H1 (cell line): ENCODE measurements at regions not wholly inside any gene's neighbourhood (a gene's known extent, or its start where the extent isn't known, plus 50 kb on each side); places are given as distances from the start of the nearest gene placed in this dataset.

ENCODE experiments used
- CHD2 ChIP-seq: IDR thresholded peaks from 2 replicates; pipeline ENCODE4 v1.6.1; 2012; ENCODE audit warnings: low read length, improper control_type of control experiment
- JUN ChIP-seq: IDR thresholded peaks from 2 replicates; pipeline ENCODE4 v1.6.1; 2011; ENCODE audit warnings: low read depth, mild to moderate bottlenecking, improper control_type of control experiment, low read length
- JUND ChIP-seq: IDR thresholded peaks from 2 replicates; pipeline ENCODE4 v1.6.1; 2011; ENCODE audit warnings: mild to moderate bottlenecking, improper control_type of control experiment, low read length
- NRF1 ChIP-seq: IDR thresholded peaks from 2 replicates; pipeline ENCODE4 v1.6.1; 2011; ENCODE audit warnings: mild to moderate bottlenecking, low read depth, low read length, improper control_type of control experiment
- RBBP5 ChIP-seq: IDR thresholded peaks from 2 replicates; pipeline ENCODE4 v1.7.1; 2012; ENCODE audit warnings: low read depth, mild to moderate bottlenecking, inconsistent platforms, low read length, moderate library complexity, borderline replicate concordance
- SAP30 ChIP-seq: fragments of 300-600 bp; sonication (generic); IDR thresholded peaks from 2 replicates; pipeline ENCODE4 v1.7.1; 2012; ENCODE audit warnings: low read length, moderate library complexity, mild to moderate bottlenecking, inconsistent platforms; ENCODE audit not compliant: insufficient read depth, insufficient replicate concordance
- YY1 ChIP-seq: IDR thresholded peaks from 2 replicates; pipeline ENCODE4 v1.6.1; 2011; ENCODE audit warnings: low read depth, mild to moderate bottlenecking, low read length
- TF ChIP-seq, protein P1 (sequence below): fragments of 300-600 bp; sonication (generic); IDR thresholded peaks from 2 replicates; pipeline ENCODE4 v1.7.1; 2012; ENCODE audit warnings: low read length, moderate library complexity, mild to moderate bottlenecking, inconsistent platforms; ENCODE audit not compliant: insufficient replicate concordance
- TF ChIP-seq, protein P2 (sequence below), 3 experiments: IDR thresholded peaks; 1 replicate in 2 of 3; 2 replicates in 1 of 3; pipeline versions ENCODE4 v1.5.1 to v1.6.1; 2011; ENCODE audit warnings: low read length in 3 of 3, mild to moderate bottlenecking in 3 of 3, inconsistent platforms in 2 of 3, low read depth in 1 of 3, moderate library complexity in 1 of 3; ENCODE audit not compliant: insufficient read depth in 1 of 3; ENCODE audit errors: control extremely low read depth in 1 of 3

GRCh38 chr6:22150368-22151035, 146.3 kb downstream of the PRL start (continued):
- TF ChIP-seq, protein P1, sequence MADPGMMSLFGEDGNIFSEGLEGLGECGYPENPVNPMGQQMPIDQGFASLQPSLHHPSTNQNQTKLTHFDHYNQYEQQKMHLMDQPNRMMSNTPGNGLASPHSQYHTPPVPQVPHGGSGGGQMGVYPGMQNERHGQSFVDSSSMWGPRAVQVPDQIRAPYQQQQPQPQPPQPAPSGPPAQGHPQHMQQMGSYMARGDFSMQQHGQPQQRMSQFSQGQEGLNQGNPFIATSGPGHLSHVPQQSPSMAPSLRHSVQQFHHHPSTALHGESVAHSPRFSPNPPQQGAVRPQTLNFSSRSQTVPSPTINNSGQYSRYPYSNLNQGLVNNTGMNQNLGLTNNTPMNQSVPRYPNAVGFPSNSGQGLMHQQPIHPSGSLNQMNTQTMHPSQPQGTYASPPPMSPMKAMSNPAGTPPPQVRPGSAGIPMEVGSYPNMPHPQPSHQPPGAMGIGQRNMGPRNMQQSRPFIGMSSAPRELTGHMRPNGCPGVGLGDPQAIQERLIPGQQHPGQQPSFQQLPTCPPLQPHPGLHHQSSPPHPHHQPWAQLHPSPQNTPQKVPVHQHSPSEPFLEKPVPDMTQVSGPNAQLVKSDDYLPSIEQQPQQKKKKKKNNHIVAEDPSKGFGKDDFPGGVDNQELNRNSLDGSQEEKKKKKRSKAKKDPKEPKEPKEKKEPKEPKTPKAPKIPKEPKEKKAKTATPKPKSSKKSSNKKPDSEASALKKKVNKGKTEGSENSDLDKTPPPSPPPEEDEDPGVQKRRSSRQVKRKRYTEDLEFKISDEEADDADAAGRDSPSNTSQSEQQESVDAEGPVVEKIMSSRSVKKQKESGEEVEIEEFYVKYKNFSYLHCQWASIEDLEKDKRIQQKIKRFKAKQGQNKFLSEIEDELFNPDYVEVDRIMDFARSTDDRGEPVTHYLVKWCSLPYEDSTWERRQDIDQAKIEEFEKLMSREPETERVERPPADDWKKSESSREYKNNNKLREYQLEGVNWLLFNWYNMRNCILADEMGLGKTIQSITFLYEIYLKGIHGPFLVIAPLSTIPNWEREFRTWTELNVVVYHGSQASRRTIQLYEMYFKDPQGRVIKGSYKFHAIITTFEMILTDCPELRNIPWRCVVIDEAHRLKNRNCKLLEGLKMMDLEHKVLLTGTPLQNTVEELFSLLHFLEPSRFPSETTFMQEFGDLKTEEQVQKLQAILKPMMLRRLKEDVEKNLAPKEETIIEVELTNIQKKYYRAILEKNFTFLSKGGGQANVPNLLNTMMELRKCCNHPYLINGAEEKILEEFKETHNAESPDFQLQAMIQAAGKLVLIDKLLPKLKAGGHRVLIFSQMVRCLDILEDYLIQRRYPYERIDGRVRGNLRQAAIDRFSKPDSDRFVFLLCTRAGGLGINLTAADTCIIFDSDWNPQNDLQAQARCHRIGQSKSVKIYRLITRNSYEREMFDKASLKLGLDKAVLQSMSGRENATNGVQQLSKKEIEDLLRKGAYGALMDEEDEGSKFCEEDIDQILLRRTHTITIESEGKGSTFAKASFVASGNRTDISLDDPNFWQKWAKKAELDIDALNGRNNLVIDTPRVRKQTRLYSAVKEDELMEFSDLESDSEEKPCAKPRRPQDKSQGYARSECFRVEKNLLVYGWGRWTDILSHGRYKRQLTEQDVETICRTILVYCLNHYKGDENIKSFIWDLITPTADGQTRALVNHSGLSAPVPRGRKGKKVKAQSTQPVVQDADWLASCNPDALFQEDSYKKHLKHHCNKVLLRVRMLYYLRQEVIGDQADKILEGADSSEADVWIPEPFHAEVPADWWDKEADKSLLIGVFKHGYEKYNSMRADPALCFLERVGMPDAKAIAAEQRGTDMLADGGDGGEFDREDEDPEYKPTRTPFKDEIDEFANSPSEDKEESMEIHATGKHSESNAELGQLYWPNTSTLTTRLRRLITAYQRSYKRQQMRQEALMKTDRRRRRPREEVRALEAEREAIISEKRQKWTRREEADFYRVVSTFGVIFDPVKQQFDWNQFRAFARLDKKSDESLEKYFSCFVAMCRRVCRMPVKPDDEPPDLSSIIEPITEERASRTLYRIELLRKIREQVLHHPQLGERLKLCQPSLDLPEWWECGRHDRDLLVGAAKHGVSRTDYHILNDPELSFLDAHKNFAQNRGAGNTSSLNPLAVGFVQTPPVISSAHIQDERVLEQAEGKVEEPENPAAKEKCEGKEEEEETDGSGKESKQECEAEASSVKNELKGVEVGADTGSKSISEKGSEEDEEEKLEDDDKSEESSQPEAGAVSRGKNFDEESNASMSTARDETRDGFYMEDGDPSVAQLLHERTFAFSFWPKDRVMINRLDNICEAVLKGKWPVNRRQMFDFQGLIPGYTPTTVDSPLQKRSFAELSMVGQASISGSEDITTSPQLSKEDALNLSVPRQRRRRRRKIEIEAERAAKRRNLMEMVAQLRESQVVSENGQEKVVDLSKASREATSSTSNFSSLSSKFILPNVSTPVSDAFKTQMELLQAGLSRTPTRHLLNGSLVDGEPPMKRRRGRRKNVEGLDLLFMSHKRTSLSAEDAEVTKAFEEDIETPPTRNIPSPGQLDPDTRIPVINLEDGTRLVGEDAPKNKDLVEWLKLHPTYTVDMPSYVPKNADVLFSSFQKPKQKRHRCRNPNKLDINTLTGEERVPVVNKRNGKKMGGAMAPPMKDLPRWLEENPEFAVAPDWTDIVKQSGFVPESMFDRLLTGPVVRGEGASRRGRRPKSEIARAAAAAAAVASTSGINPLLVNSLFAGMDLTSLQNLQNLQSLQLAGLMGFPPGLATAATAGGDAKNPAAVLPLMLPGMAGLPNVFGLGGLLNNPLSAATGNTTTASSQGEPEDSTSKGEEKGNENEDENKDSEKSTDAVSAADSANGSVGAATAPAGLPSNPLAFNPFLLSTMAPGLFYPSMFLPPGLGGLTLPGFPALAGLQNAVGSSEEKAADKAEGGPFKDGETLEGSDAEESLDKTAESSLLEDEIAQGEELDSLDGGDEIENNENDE, result no peak
- TF ChIP-seq NRF1 (no peak), JUN (no peak), CHD2 (no peak), YY1 (no peak), JUND (no peak), RBBP5 (no peak), SAP30 (no peak)
- TF ChIP-seq, protein P2, sequence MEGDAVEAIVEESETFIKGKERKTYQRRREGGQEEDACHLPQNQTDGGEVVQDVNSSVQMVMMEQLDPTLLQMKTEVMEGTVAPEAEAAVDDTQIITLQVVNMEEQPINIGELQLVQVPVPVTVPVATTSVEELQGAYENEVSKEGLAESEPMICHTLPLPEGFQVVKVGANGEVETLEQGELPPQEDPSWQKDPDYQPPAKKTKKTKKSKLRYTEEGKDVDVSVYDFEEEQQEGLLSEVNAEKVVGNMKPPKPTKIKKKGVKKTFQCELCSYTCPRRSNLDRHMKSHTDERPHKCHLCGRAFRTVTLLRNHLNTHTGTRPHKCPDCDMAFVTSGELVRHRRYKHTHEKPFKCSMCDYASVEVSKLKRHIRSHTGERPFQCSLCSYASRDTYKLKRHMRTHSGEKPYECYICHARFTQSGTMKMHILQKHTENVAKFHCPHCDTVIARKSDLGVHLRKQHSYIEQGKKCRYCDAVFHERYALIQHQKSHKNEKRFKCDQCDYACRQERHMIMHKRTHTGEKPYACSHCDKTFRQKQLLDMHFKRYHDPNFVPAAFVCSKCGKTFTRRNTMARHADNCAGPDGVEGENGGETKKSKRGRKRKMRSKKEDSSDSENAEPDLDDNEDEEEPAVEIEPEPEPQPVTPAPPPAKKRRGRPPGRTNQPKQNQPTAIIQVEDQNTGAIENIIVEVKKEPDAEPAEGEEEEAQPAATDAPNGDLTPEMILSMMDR (IDR thresholded peaks at IDR 0.05; ENCODE audit: control extremely low read depth in 1 of 3, insufficient read depth in 1 of 3, low read depth in 1 of 3, low read length in 3 of 3), result no peak
